ENCODE measurements at regions not wholly inside any gene's neighbourhood (a gene's known extent, or its start where the extent isn't known, plus 50 kb on each side); places are given as distances from the start of the nearest gene placed in this dataset.

- TF ChIP-seq, protein P1, sequence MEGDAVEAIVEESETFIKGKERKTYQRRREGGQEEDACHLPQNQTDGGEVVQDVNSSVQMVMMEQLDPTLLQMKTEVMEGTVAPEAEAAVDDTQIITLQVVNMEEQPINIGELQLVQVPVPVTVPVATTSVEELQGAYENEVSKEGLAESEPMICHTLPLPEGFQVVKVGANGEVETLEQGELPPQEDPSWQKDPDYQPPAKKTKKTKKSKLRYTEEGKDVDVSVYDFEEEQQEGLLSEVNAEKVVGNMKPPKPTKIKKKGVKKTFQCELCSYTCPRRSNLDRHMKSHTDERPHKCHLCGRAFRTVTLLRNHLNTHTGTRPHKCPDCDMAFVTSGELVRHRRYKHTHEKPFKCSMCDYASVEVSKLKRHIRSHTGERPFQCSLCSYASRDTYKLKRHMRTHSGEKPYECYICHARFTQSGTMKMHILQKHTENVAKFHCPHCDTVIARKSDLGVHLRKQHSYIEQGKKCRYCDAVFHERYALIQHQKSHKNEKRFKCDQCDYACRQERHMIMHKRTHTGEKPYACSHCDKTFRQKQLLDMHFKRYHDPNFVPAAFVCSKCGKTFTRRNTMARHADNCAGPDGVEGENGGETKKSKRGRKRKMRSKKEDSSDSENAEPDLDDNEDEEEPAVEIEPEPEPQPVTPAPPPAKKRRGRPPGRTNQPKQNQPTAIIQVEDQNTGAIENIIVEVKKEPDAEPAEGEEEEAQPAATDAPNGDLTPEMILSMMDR (IDR thresholded peaks at IDR 0.05; ENCODE audit: poor library complexity), result no peak
- no peak for TF ChIP-seq EZH2 (IDR thresholded peaks at IDR 0.05; ENCODE audit: borderline replicate concordance)
- no peak for TF ChIP-seq EZH2phosphoT487 (IDR thresholded peaks at IDR 0.05; ENCODE audit: low read depth, severe bottlenecking, unreplicated experiment)
These were observed 203.7 kb downstream of the TJP1 start for GRCh38 chr15:29618586-29618985.
